SW480 (cell line): ENCODE measurements at regions not wholly inside any gene's neighbourhood (a gene's known extent, or its start where the extent isn't known, plus 50 kb on each side); places are given as distances from the start of the nearest gene placed in this dataset.

Experiments used
- DNase-seq: peaks from one replicate; pipeline ENCODE4 v3.0.0-alpha.2; 2016; ENCODE audit warnings: low spot score

DNA sequence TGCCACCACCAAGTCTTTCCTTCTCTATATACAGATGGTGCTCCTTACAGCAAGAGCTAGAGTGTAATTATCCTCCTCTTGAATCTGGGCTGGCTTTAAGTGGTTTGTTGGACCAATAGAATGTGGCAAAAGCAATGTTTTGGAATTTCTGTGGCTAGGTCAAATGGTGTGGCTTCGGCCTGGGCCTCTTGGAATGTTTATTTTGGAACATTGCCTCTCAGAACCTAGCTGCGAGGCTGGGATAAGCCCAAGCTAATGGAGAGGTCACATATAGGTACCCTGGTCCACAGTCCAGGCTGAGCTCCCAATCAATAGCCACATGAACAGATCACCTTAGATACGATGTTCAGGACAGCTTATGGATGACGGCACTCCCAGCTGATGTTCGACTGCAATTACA lies 556.7 kb downstream of the TYW1 start:
- DNase-seq = peak; percentile 49

GRCh38 chr7:67554986-67555385 lies 558.4 kb downstream of the TYW1 start:
- DNase-seq = no peak

DNA sequence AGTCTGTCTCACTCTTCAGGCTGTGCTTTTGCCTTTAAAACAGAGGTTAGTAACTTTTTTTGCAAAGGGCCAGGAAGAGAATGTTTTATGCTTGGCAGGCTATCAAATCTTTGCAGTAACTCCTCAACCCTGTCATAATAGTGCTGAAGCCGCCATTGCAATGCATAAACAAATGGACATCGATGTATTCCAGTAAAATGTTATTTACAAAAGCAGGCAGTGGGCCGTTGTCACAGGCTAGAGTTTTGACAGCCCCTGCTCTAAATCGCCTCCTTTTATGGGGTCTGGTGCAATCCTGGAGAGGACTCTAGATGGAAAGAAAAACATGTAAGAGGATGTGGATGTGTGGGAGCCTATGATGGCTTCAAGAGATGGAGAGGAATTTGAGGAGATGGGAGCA lies 568.3 kb downstream of the TYW1 start:
- no peak for DNase-seq

DNA sequence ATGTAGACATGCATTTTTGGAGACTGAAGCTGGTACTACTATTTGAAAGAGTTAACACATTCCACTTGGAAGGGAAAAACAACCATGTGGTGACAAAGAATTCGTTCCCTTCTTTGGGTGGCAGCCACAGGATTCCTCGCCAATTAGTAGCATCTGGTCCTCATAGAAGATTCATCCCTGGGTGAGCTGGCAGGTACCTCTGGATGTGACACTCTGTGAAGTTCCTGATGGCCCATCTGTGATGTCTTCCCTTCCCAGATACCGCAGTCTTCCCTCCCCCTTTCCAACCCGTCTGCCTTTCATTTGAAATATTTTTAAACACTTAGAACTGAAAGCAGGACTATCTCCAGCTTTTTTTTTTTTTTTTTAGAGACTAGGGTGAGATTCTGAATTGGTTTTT lies 569.5 kb downstream of the TYW1 start:
- no peak for DNase-seq

GRCh38 chr7:67571026-67571545 lies 574.5 kb downstream of the TYW1 start:
- no peak for DNase-seq

DNA sequence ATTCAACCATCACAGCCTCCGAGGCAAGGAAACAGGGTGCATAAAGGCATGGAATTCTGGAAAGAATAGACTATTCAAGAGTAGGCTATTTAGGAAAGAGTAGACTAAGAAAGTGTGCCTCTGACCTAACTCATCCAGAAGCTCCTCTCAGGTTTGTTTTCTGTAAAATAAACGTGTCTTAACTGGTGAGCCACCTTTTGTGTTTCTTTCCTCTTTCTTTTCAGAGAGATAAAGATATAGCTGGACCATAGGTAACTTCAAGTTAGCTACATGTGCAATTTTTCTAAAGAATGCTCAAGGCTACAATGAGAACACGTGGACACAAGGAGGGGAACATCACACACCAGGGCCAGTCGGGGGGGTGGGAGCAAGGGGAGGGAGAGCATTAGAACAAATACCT lies 577.0 kb downstream of the TYW1 start:
- DNase-seq = no peak

DNA sequence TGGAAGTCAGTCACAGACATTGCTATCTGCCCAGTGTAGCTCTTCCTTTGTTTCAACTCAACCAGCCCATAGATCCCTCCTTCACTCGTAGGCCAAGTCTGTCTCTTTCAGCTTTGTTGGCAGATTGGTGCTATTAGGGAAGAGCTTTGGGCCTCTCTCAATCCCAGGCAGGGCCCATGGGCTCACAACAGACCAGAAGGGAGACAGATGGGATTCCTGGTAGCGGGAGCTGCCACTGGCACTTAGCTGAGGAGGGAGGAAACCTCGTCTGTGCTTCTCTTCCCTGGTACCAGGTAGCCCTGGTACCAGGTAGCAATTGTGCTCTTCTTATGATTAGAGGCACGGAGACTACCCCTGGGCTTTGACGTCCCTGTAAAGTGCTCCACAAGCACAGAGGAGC lies 592.0 kb downstream of the TYW1 start:
- no peak for DNase-seq

- DNase-seq = no peak
Observed at GRCh38 chr7:67589183-67589582, 592.5 kb downstream of the TYW1 start.

GRCh38 chr7:67590649-67591048 lies 594.0 kb downstream of the TYW1 start:
- DNase-seq = no peak

GRCh38 chr7:67593794-67594193 lies 597.2 kb downstream of the TYW1 start:
- peak; percentile 46 for DNase-seq

GRCh38 chr7:67595431-67596180 lies 599.0 kb downstream of the TYW1 start:
- no peak for DNase-seq

- no peak for DNase-seq
Observed at GRCh38 chr7:67597161-67597560, 600.5 kb downstream of the TYW1 start.

DNA sequence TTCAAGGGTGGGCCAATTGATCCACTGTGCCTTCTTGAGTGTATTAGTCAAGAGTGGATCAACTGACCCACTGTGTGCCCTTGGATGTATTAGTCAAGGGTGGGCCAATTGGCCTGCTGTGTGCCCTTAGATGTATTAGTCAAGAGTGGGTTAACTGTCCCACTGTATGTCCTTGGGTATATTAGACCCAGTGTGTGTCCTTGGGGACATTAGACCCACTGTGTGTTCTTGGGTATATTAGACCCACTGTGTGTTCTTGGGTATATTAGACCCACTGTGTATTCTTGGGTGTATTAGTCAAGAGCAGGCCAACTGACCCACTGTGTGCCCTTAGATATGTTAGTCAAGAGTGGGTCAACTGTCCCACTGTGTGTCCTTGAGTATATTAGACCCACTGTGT lies 601.8 kb downstream of the TYW1 start:
- no peak for DNase-seq

DNA sequence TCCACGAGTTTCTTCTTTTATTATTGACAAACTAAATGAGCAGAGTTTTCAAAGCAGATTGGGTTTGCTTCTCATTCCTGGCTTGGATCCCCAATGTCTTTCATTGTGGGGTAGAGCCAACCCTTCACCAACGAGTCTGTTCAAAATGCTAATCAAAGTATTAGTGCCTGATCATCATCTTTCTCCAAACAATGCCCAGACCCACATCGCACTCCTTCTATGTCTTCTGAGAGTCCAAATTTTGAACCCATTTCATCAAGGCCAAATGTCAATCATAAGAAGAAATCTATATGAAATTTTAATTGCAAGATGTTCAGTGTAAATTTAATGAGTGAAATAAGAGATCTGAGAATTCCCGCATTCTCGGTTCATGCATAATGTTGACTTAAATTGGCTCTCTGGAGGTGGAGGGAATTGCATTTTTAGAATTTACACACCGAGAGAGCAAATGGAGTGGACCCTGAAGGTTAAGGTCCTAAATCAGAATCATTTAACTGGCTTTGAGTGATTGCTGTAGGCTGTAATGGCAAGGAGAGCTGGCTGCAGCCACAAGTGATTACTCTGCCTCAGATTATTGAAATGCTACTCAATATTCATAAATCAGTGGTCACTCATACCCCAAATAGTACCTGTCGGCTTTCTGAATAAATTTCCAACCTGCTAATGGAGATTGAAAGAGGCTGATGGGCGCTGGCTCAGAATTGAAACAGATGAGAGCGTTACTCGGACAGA lies 602.9 kb downstream of the TYW1 start:
- DNase-seq = no peak

GRCh38 chr7:67602246-67602887 lies 605.7 kb downstream of the TYW1 start:
- DNase-seq = no peak

GRCh38 chr7:67604461-67605386 lies 608.1 kb downstream of the TYW1 start:
- DNase-seq = no peak

- DNase-seq = no peak
Observed at GRCh38 chr7:67608806-67609205, 612.2 kb downstream of the TYW1 start.

DNA sequence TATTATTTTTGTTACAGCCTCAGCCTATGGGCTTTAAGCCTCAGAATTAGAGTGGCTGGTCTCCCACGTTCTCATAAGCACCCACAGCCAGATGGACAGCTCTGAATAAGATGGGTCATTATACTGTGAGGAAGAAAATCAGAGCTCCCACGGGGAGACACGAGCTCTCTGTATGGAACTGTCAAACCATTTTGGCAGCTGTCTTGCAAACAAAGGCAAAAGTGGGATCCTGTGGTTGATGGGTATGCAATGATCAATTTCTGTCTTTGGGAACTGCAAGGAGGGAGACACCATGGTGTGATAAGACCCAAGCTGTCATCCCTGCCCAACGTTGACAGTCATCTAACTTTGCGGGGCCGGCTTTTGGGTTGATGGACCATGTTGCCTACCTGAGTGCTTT lies 614.3 kb downstream of the TYW1 start:
- no peak for DNase-seq

- DNase-seq = no peak
Observed at GRCh38 chr7:67614843-67615242, 618.2 kb downstream of the TYW1 start.

GRCh38 chr7:67616517-67616916 lies 619.9 kb downstream of the TYW1 start:
- DNase-seq = no peak

- DNase-seq = no peak
Observed at GRCh38 chr7:67618556-67619162, 622.0 kb downstream of the TYW1 start.
